MM.1S (cell line): ENCODE measurements at regions not wholly inside any gene's neighbourhood (a gene's known extent, or its start where the extent isn't known, plus 50 kb on each side); places are given as distances from the start of the nearest gene placed in this dataset.

Source experiments
- DNase-seq: peaks from one replicate; pipeline ENCODE4 v3.0.0-alpha.2; 2015
- H2AFZ ChIP-seq: fragments of 300-600 bp; sonication (generic); 2 replicates; pipeline ENCODE4 v1.6.0; 2016; ENCODE audit warnings: antibody characterized with exemption, low read length
- H3F3A ChIP-seq: fragments of 300-600 bp; sonication (generic); 2 replicates; pipeline ENCODE4 v1.6.1; 2016; ENCODE audit warnings: mild to moderate bottlenecking, antibody characterized with exemption, low read length, moderate library complexity, mixed read lengths; ENCODE audit not compliant: insufficient read depth
- H3K27ac ChIP-seq: fragments of 300-600 bp; sonication (generic); 2 replicates; pipeline ENCODE4 v1.5.1; 2016; ENCODE audit warnings: mild to moderate bottlenecking, low read length
- H3K27me3 ChIP-seq: fragments of 300-600 bp; sonication (generic); replicated peaks from 2 replicates; pipeline ENCODE4 v1.6.0; 2016; ENCODE audit warnings: low read length; ENCODE audit not compliant: insufficient read depth
- H3K36me3 ChIP-seq: fragments of 300-600 bp; sonication (generic); replicated peaks from 2 replicates; pipeline ENCODE4 v1.6.1; 2016; ENCODE audit warnings: mild to moderate bottlenecking, low read length, mixed read lengths; ENCODE audit not compliant: insufficient read depth
- H3K4me1 ChIP-seq: fragments of 300-600 bp; sonication (generic); 2 replicates; pipeline ENCODE4 v1.6.1; 2016; ENCODE audit warnings: low read length, mixed read lengths
- H3K4me2 ChIP-seq: fragments of 300-600 bp; sonication (generic); 2 replicates; pipeline ENCODE4 v1.6.0; 2016; ENCODE audit warnings: low read depth, low read length
- H3K4me3 ChIP-seq: fragments of 300-600 bp; sonication (generic); 2 replicates; pipeline ENCODE4 v1.5.1; 2016; ENCODE audit warnings: low read length, mixed read lengths
- H3K79me2 ChIP-seq: fragments of 300-600 bp; sonication (generic); 2 replicates; pipeline ENCODE4 v1.6.1; 2016; ENCODE audit warnings: mixed run types, low read length, mixed read lengths
- H3K9ac ChIP-seq: fragments of 300-600 bp; sonication (generic); 2 replicates; pipeline ENCODE4 v1.6.1; 2016; ENCODE audit warnings: low read length, mixed read lengths
- H3K9me2 ChIP-seq: fragments of 300-600 bp; sonication (generic); replicated peaks from 2 replicates; pipeline ENCODE4 v1.6.1; 2016; ENCODE audit warnings: mild to moderate bottlenecking, low read length, mixed read lengths; ENCODE audit not compliant: insufficient read depth
- H3K9me3 ChIP-seq: fragments of 300-600 bp; sonication (generic); replicated peaks from 2 replicates; pipeline ENCODE4 v1.6.1; 2016; ENCODE audit warnings: mild to moderate bottlenecking, low read length, mixed read lengths; ENCODE audit not compliant: insufficient read depth
- H4K20me1 ChIP-seq: fragments of 300-600 bp; sonication (generic); 2 replicates; pipeline ENCODE4 v1.6.1; 2016; ENCODE audit warnings: mild to moderate bottlenecking, low read length, moderate library complexity, mixed read lengths; ENCODE audit not compliant: insufficient read depth
- EZH2 ChIP-seq: fragments of 300-600 bp; sonication (generic); optimal IDR thresholded peaks from 2 replicates; pipeline ENCODE3; 2017; ENCODE audit warnings: low read depth, mild to moderate bottlenecking, antibody characterized with exemption, low read length, mixed read lengths
- EZH2phosphoT487 ChIP-seq: fragments of 300-600 bp; sonication (generic); IDR thresholded peaks from 2 replicates; pipeline ENCODE4 v1.6.1; 2018; ENCODE audit warnings: antibody characterized with exemption, low read length
- TF ChIP-seq, protein P1 (sequence below): fragments of 300-600 bp; sonication (generic); IDR thresholded peaks from 2 replicates; pipeline ENCODE4 v1.5.1; 2016; ENCODE audit warnings: antibody characterized with exemption, low read length, mixed read lengths

DNA sequence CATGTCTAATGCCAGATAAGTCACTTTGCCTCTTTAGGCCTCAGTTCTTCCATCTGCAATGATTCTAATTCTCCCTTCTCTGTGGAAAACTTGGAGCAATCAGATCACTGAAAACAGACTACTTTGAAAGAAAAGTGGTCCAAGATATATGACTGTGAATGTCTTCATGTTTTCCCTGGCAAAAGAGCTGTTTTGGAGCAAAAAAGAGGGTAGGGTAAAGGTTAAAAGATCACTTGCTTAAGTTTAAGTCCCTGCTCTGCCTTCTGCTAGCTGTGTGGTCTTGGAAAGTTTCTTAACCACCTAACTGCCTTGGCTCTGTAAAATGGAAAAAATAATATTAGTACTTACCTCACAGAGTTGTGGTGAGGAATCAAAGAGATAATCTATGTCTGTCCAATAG lies 140.3 kb upstream of the PAK3 start:
- TF ChIP-seq EZH2phosphoT487, result no peak
- TF ChIP-seq, protein P1, sequence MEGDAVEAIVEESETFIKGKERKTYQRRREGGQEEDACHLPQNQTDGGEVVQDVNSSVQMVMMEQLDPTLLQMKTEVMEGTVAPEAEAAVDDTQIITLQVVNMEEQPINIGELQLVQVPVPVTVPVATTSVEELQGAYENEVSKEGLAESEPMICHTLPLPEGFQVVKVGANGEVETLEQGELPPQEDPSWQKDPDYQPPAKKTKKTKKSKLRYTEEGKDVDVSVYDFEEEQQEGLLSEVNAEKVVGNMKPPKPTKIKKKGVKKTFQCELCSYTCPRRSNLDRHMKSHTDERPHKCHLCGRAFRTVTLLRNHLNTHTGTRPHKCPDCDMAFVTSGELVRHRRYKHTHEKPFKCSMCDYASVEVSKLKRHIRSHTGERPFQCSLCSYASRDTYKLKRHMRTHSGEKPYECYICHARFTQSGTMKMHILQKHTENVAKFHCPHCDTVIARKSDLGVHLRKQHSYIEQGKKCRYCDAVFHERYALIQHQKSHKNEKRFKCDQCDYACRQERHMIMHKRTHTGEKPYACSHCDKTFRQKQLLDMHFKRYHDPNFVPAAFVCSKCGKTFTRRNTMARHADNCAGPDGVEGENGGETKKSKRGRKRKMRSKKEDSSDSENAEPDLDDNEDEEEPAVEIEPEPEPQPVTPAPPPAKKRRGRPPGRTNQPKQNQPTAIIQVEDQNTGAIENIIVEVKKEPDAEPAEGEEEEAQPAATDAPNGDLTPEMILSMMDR, result no peak
- no peak for TF ChIP-seq EZH2
- no peak overlapping the region for H3K9ac ChIP-seq
- H3K4me2 ChIP-seq, result no peak overlapping the region
- no peaks in the 10 kb centered on the region for H3K36me3 ChIP-seq
- no peaks in the 10 kb centered on the region for H3K27me3 ChIP-seq
- no peaks in the 10 kb centered on the region for H3K79me2 ChIP-seq
- DNase-seq, result no peak
- H3K9me3 ChIP-seq, result no peaks in the 10 kb centered on the region
- H2AFZ ChIP-seq, result no peak overlapping the region
- H3K4me1 ChIP-seq, result no peaks in the 10 kb centered on the region
- H4K20me1 ChIP-seq, result no peaks in the 10 kb centered on the region
- H3F3A ChIP-seq, result no peaks in the 10 kb centered on the region
- H3K27ac ChIP-seq, result no peak overlapping the region
- no peak overlapping the region for H3K4me3 ChIP-seq
- no peaks in the 10 kb centered on the region for H3K9me2 ChIP-seq

DNA sequence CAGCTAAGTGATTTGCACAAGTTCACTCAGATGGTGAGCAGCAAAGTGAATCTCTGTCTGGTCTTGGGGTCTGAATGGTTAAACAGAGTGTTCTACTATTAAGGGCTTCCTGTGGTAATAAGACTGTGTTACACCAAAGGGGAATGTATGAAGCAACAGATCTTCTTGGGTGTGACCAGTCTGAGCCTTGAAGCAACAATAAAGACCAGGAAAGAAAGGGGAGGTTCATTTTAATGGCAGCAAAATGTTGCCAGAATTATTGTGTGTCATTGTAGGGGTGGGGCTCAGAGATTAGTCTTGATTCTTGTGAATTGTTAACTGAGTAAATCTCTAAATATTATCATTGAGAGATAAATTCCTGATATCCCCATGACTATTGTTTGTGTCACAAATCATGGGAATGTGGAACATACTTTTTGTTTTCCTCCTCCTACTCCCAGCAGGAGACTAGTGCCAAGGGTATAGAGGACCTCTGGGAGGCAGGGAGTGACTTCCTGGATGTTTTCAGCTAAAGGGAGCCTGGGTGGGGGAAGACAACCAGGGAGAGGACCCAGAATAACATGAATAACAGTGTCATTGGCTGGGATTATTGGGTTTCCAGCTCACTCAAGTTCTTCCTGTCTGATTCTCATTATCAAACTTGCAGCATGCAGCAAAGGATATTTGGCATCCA lies 141.4 kb upstream of the PAK3 start:
- H3K4me3 ChIP-seq, result no peak overlapping the region
- no peak overlapping the region for H3K9ac ChIP-seq
- no peak overlapping the region for H3K4me2 ChIP-seq
- H4K20me1 ChIP-seq, result no peaks in the 10 kb centered on the region
- H3K79me2 ChIP-seq, result no peaks in the 10 kb centered on the region
- no peaks in the 10 kb centered on the region for H3K9me2 ChIP-seq
- H3K27ac ChIP-seq, result no peak overlapping the region
- no peaks in the 10 kb centered on the region for H3F3A ChIP-seq
- H3K27me3 ChIP-seq, result no peaks in the 10 kb centered on the region
- TF ChIP-seq EZH2phosphoT487 (no peak), EZH2 (no peak)
- TF ChIP-seq, protein P1, result no peak
- H2AFZ ChIP-seq, result no peak overlapping the region
- no peaks in the 10 kb centered on the region for H3K9me3 ChIP-seq
- no peak for DNase-seq
- no peaks in the 10 kb centered on the region for H3K4me1 ChIP-seq
- no peaks in the 10 kb centered on the region for H3K36me3 ChIP-seq

- Histone ChIP-seq H3K4me1 (no peaks in the 10 kb centered on the region), H3K27me3 (no peaks in the 10 kb centered on the region), H4K20me1 (no peaks in the 10 kb centered on the region), H2AFZ (no peak overlapping the region), H3K9me2 (no peaks in the 10 kb centered on the region), H3K4me3 (no peak overlapping the region), H3K79me2 (no peaks in the 10 kb centered on the region), H3K27ac (no peak overlapping the region), H3K36me3 (no peaks in the 10 kb centered on the region), H3F3A (no peaks in the 10 kb centered on the region), H3K4me2 (no peak overlapping the region), H3K9me3 (no peaks in the 10 kb centered on the region), H3K9ac (no peak overlapping the region)
- TF ChIP-seq, protein P1, result no peak
- TF ChIP-seq EZH2phosphoT487 (no peak), EZH2 (no peak)
- no peak for DNase-seq
Observed at GRCh38 chrX:110951472-110952269, 144.3 kb upstream of the PAK3 start.
